Prostate gland (tissue), 2 donors: ENCODE measurements at regions not wholly inside any gene's neighbourhood (a gene's known extent, or its start where the extent isn't known, plus 50 kb on each side); places are given as distances from the start of the nearest gene placed in this dataset.

Source experiments
- POLR2A ChIP-seq: fragments of 450-650 bp; IDR thresholded peaks from one replicate; pipeline ENCODE4 v1.6.1; 2016; ENCODE audit warnings: antibody characterized with exemption, mild to moderate bottlenecking
- POLR2AphosphoS5 ChIP-seq: sonication (generic); formaldehyde crosslinking; IDR thresholded peaks from one replicate; pipeline ENCODE4 v1.6.1; 2017; ENCODE audit warnings: antibody characterized with exemption
- TF ChIP-seq, protein P1 (sequence below), 4 experiments: fragments of 200-600 bp in 2 of 4; fragments of 450-650 bp in 2 of 4; sonication (generic) in 2 of 4; IDR thresholded peaks; 1 replicate in 3 of 4; 2 replicates in 1 of 4; pipeline ENCODE4 v1.5.1; 2016 to 2019; ENCODE audit warnings: antibody characterized with exemption in 4 of 4, mild to moderate bottlenecking in 2 of 4, moderate library complexity in 2 of 4

DNA sequence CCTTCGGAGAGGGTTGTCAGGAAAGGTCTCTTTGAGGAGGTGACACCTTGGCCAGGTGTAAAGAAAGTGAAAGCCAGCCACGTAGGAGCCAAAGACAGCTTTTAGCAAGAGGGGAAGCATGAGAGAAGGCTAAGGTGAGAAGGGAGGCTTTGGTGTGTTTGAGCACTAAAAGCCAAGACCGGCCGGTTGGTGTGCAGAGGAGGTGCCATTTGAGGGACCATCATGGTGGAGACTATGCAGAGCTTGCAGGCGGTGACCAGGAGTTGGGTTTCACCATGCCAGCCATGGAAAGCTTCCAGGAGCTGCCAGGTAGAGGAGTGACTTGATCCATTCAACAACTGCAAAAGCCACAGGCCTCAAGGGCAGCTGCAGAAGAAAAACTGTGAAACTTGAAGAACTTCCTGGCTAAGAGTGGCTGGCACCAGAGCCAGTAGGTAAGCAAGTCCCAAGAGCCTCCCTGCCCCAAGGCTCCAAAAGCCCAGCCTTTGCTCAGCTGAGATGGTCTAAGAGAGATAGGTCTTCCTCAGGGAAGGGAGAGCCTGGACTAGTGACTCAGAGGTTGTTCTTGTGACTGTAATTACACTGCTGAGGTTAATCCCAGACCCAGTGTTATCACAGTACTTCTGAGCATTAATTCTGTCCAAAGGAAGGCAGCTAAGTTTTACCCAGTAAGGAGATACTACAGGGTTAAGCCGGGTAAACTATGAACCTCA lies 319.0 kb downstream of the BCL11A start:
- TF ChIP-seq, protein P1, sequence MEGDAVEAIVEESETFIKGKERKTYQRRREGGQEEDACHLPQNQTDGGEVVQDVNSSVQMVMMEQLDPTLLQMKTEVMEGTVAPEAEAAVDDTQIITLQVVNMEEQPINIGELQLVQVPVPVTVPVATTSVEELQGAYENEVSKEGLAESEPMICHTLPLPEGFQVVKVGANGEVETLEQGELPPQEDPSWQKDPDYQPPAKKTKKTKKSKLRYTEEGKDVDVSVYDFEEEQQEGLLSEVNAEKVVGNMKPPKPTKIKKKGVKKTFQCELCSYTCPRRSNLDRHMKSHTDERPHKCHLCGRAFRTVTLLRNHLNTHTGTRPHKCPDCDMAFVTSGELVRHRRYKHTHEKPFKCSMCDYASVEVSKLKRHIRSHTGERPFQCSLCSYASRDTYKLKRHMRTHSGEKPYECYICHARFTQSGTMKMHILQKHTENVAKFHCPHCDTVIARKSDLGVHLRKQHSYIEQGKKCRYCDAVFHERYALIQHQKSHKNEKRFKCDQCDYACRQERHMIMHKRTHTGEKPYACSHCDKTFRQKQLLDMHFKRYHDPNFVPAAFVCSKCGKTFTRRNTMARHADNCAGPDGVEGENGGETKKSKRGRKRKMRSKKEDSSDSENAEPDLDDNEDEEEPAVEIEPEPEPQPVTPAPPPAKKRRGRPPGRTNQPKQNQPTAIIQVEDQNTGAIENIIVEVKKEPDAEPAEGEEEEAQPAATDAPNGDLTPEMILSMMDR (IDR thresholded peaks at IDR 0.05), result no peak
- no peak for TF ChIP-seq POLR2AphosphoS5
- no peak for TF ChIP-seq POLR2A
